ENCODE measurements at regions not wholly inside any gene's neighbourhood (a gene's known extent, or its start where the extent isn't known, plus 50 kb on each side); places are given as distances from the start of the nearest gene placed in this dataset.

DNA sequence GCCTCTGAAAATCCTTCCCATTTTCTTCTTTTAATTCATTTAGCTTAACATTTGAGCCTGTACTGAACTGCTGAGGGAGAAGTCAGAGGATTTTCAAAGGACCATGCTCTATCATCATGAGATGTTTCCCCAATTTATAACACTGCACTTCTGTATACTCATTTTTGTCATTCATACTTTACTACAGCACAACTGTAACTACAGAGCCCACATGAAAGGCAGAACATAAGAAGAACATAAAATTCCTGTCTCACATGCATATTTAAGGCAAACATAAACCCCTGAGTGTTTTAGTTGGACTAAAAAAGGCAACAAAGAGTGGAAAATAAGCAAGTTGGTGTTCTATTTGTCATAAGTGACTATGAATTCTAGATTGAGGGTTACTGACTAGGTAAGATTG is 237.7 kb upstream of the ARPP21 start:
- TF ChIP-seq POLR2A (IDR thresholded peaks at IDR 0.05; ENCODE audit: low read length) (no peak), GATA1 (IDR thresholded peaks at IDR 0.05; ENCODE audit: low read depth, low read length) (no peak)
